Aorta (tissue), 5 donors: ENCODE measurements at regions not wholly inside any gene's neighbourhood (a gene's known extent, or its start where the extent isn't known, plus 50 kb on each side); places are given as distances from the start of the nearest gene placed in this dataset.
A peak's percentile ranks its signal among the peaks of the same experiment; 100 is the strongest.

Experiments used
- ATAC-seq: fragments of 200-7000 bp; cut with Tn5 transposase; one replicate; pipeline ENCODE4 v1.9.1; 2022; ENCODE audit warnings: moderate library complexity; ENCODE audit not compliant: low FRiP score
- DNase-seq, 2 donors: peaks; one replicate each; pipeline ENCODE4 v3.0.0-alpha.2; 2020
- H3K27ac ChIP-seq, 2 donors: one replicate each; pipeline ENCODE4 v1.5.1; 2013; ENCODE audit warnings: low read length in 2 of 2, mild to moderate bottlenecking in 2 of 2, moderate library complexity in 2 of 2, control low read depth in 1 of 2, inconsistent platforms in 1 of 2, low read depth in 1 of 2
- H3K27me3 ChIP-seq, 2 donors: one replicate each; pipeline ENCODE4 v1.6.1; 2013; ENCODE audit warnings: control low read depth in 1 of 2, low read length in 1 of 2, mild to moderate bottlenecking in 1 of 2, moderate library complexity in 1 of 2; ENCODE audit not compliant: insufficient read depth in 2 of 2, control insufficient read depth in 1 of 2
- H3K36me3 ChIP-seq, 2 donors: one replicate each; pipeline ENCODE4 v1.6.1; 2013; ENCODE audit warnings: control low read depth in 1 of 2, low read length in 1 of 2, mild to moderate bottlenecking in 1 of 2; ENCODE audit not compliant: insufficient read depth in 2 of 2, control insufficient read depth in 1 of 2
- H3K4me1 ChIP-seq, 2 donors: one replicate each; pipeline ENCODE4 v1.6.1; 2013; ENCODE audit warnings: low read length in 2 of 2, control low read depth in 1 of 2, mild to moderate bottlenecking in 1 of 2, moderate library complexity in 1 of 2; ENCODE audit not compliant: insufficient read depth in 2 of 2, control insufficient read depth in 1 of 2
- H3K4me3 ChIP-seq, 2 donors: one replicate each; pipeline ENCODE4 v1.5.1; 2013; ENCODE audit warnings: low read length in 2 of 2, control low read depth in 1 of 2, mild to moderate bottlenecking in 1 of 2
- H3K9me3 ChIP-seq: one replicate; pipeline ENCODE4 v1.6.1; 2013; ENCODE audit warnings: mild to moderate bottlenecking, low read length; ENCODE audit not compliant: control insufficient read depth
- WGBS, 2 donors: extraction: QIAGEN DNeasy Blood & Tissue Kit; methylation state at CpG; one replicate each; pipeline ENCODE4 v1.1.7; 2013; 5-methylcytosine and 5-hydroxymethylcytosine counted together
- intact Hi-C, 2 donors: fragments of 100-400 bp; cut with DNase I; formaldehyde crosslinking; loops; one replicate each; pipeline versions ENCODE4 v1.14.2 to v1.15.0; 2022
- donor health status: healthy with polysubstance abuse.
- donor health status: Bipolar disorder and iron deficiency.
- donor health status: DM: no; HTN: no; CAD: no.
- donor health status: DM: no; HTN: no; CAD: no.
- donor health status: DM: yes; HTN: yes; CAD: no.

DNA sequence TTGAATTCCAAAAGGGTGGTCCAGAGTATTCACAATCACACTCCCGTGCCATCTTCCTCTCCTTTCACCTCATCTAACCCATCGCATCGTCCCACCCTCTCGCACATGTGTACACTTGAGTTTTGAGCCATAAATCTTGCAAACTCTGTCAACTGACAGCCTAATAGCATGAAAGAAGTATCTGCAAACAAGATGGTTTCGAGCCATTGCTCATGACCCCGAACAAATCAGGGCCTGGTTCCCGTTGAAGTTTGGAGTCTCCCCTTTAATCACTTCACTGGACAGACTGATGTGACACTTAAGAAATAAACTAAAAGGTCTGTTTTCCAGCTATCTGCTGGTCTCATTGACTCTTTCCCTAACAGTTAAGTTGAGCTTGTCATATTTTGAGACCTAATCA is 223.6 kb upstream of the SOX5 start:
- Histone ChIP-seq H3K27ac (no peak overlapping the region), H3K36me3 (no peaks in the 10 kb centered on the region), H3K27me3 (no peaks in the 10 kb centered on the region), H3K4me3 (no peak overlapping the region), H3K9me3 (no peaks in the 10 kb centered on the region), H3K4me1 (no peaks in the 10 kb centered on the region)
- no peak for DNase-seq
- intact Hi-C loops = no loop called here
- no peak for ATAC-seq
- WGBS, 2 donors = 78 to 79% methylated on average over 7 of the region's 7 CpGs

DNA sequence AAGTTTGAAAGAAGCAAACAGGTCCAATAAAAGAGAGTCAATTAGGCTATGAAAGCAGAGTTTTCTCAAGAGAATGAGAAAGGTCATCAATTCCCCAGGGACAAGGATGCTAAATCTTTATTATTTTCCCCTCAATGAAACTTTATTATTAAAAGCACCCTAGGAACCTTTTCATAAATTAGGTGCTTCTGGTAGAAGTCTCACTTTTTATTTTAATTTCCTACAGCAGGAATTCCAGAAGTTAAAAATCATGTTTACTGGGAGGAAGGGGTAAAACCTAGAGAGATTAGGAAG is 223.2 kb upstream of the SOX5 start:
- DNase-seq = no peak

GRCh38 chr12:24172031-24172772 is 222.7 kb upstream of the SOX5 start:
- Histone ChIP-seq H3K9me3 (no peaks in the 10 kb centered on the region), H3K4me3 (no peak overlapping the region), H3K27me3 (no peaks in the 10 kb centered on the region), H3K36me3 (no peaks in the 10 kb centered on the region), H3K4me1 (no peaks in the 10 kb centered on the region), H3K27ac (no peak overlapping the region)
- 90 to 97% methylated on average over 13 of the region's 13 CpGs for WGBS, 2 donors
- DNase-seq (peak in 1 of 2 donors; percentile 53), ATAC-seq (no peak)
- intact Hi-C loops = no loop called here

More for the DNA sequence above, 223.2 kb upstream of the SOX5 start:
- no peaks in the 10 kb centered on the region for H3K36me3 ChIP-seq
- H3K4me1 ChIP-seq = no peaks in the 10 kb centered on the region
- H3K27me3 ChIP-seq = no peaks in the 10 kb centered on the region
- no peak for ATAC-seq
- no peak overlapping the region for H3K27ac ChIP-seq
- H3K9me3 ChIP-seq = no peaks in the 10 kb centered on the region
- H3K4me3 ChIP-seq = no peak overlapping the region
- intact Hi-C loops = no loop called here

GRCh38 chr12:24155042-24155441 is 205.6 kb upstream of the SOX5 start:
- WGBS, 2 donors = 98% methylated on average over 2 of the region's 2 CpGs
- intact Hi-C loops = no loop called here
- ATAC-seq (no peak), DNase-seq (no peak)
- H3K4me1 ChIP-seq = no peaks in the 10 kb centered on the region
- H3K4me3 ChIP-seq = no peak overlapping the region
- H3K36me3 ChIP-seq = no peaks in the 10 kb centered on the region
- H3K27me3 ChIP-seq = no peaks in the 10 kb centered on the region
- no peaks in the 10 kb centered on the region for H3K9me3 ChIP-seq
- H3K27ac ChIP-seq = no peak overlapping the region

DNA sequence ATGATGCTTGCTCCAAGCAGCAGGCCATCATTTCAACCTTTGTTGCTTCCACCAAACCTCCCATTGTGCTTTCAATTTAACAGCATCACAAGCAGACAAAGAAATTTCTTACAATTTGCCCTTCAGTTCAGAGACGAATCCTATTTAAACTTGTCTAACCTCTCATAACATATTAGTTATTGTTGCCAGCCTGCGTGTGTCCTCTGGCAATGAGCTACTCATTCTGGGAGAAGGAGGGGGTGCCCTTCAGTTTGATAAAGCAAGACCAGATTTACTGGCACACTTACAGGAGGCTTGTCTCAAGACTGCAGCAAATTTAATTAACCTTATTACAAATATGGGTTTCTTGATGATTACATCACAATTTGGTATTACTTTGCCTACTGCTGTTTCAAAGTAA is 203.6 kb upstream of the SOX5 start:
- 10 to 25% methylated on average over 2 of the region's 2 CpGs for WGBS, 2 donors
- H3K27ac ChIP-seq = no peak overlapping the region
- no peaks in the 10 kb centered on the region for H3K9me3 ChIP-seq
- no peak for ATAC-seq
- no peaks in the 10 kb centered on the region for H3K4me1 ChIP-seq
- no peak for DNase-seq
- H3K27me3 ChIP-seq = no peaks in the 10 kb centered on the region
- no peak overlapping the region for H3K4me3 ChIP-seq
- H3K36me3 ChIP-seq = no peaks in the 10 kb centered on the region
- intact Hi-C loops = no loop called here

GRCh38 chr12:24152270-24152669 is 202.8 kb upstream of the SOX5 start:
- ATAC-seq = no peak
- intact Hi-C loops = no loop called here
- Histone ChIP-seq H3K4me1 (no peaks in the 10 kb centered on the region), H3K9me3 (no peaks in the 10 kb centered on the region), H3K27me3 (no peaks in the 10 kb centered on the region), H3K4me3 (no peak overlapping the region), H3K27ac (no peak overlapping the region), H3K36me3 (no peaks in the 10 kb centered on the region)
- no peak for DNase-seq
- 91 to 92% methylated on average over 3 of the region's 3 CpGs for WGBS, 2 donors

- H3K4me1 ChIP-seq = peaks cover 1 to 7% of the 10 kb centered on the region in 2 donors
- H3K36me3 ChIP-seq = no peaks in the 10 kb centered on the region
- DNase-seq = no peak
- ATAC-seq = no peak
- H3K4me3 ChIP-seq = no peak overlapping the region
- peaks cover 2% of the 10 kb centered on the region for H3K9me3 ChIP-seq
- intact Hi-C loops = no loop called here
- no peak overlapping the region for H3K27ac ChIP-seq
- no peaks in the 10 kb centered on the region for H3K27me3 ChIP-seq
These were observed 194.5 kb upstream of the SOX5 start for GRCh38 chr12:24143928-24144327.

DNA sequence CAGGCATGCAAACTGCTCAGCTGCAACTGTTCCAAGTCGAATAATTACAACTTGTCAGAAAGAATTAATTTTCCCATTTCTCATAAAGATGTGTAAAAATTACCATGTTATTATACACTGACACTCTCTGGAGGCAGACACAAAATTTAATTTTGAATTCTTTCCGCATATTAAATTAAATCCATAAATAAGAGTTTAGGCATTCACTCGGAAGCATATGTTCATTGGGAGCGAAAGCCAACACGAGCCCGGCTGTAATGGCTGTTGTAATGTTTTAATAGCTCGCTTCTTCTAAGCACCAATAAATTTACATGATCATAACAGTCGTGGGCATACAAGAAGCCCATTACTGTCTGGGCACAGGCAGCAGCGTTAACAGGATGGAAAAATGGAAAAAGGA is 189.6 kb upstream of the SOX5 start:
- Histone ChIP-seq H3K27me3 (no peaks in the 10 kb centered on the region), H3K27ac (no peak overlapping the region), H3K4me3 (no peak overlapping the region), H3K9me3 (no peaks in the 10 kb centered on the region), H3K36me3 (no peaks in the 10 kb centered on the region), H3K4me1 (peaks cover 3 to 7% of the 10 kb centered on the region in 2 donors)
- ATAC-seq = no peak
- no peak for DNase-seq
- 94 to 96% methylated on average over 9 of the region's 9 CpGs for WGBS, 2 donors
- intact Hi-C loops = no loop called here

GRCh38 chr12:24138041-24138440 is 188.6 kb upstream of the SOX5 start:
- H3K4me3 ChIP-seq = no peak overlapping the region
- H3K27me3 ChIP-seq = no peaks in the 10 kb centered on the region
- H3K36me3 ChIP-seq = no peaks in the 10 kb centered on the region
- H3K27ac ChIP-seq = no peak overlapping the region
- DNase-seq (no peak), ATAC-seq (no peak)
- H3K4me1 ChIP-seq = peaks cover 3 to 7% of the 10 kb centered on the region in 2 donors
- intact Hi-C loops = no loop called here
- WGBS, 2 donors = 91% methylated on average over 6 of the region's 6 CpGs
- no peaks in the 10 kb centered on the region for H3K9me3 ChIP-seq
